BE2C (cell line): ENCODE measurements at regions not wholly inside any gene's neighbourhood (a gene's known extent, or its start where the extent isn't known, plus 50 kb on each side); places are given as distances from the start of the nearest gene placed in this dataset.

Source experiments
- DNase-seq: peaks from one replicate; pipeline ENCODE4 v3.0.0-alpha.2; 2020
- H3K27me3 ChIP-seq: fragments of 250-450 bp; sonication (Bioruptor Pico); 2 replicates; pipeline ENCODE4 v1.5.1; 2020; ENCODE audit warnings: mild to moderate bottlenecking
- H3K36me3 ChIP-seq: fragments of 250-450 bp; sonication (Bioruptor Pico); 2 replicates; pipeline ENCODE4 v1.5.1; 2020; ENCODE audit warnings: mild to moderate bottlenecking
- H3K4me1 ChIP-seq: fragments of 250-450 bp; sonication (Bioruptor Pico); 2 replicates; pipeline ENCODE4 v1.5.1; 2020
- H3K4me3 ChIP-seq: 2 replicates; pipeline ENCODE4 v1.5.1; 2011; ENCODE audit warnings: low read depth, low read length
- H3K9me3 ChIP-seq: fragments of 250-450 bp; sonication (Bioruptor Pico); 2 replicates; pipeline ENCODE4 v1.5.1; 2020
- CTCF ChIP-seq: IDR thresholded peaks from 2 replicates; pipeline ENCODE4 v1.5.1; 2012; ENCODE audit warnings: mild to moderate bottlenecking, low read depth, low read length

DNA sequence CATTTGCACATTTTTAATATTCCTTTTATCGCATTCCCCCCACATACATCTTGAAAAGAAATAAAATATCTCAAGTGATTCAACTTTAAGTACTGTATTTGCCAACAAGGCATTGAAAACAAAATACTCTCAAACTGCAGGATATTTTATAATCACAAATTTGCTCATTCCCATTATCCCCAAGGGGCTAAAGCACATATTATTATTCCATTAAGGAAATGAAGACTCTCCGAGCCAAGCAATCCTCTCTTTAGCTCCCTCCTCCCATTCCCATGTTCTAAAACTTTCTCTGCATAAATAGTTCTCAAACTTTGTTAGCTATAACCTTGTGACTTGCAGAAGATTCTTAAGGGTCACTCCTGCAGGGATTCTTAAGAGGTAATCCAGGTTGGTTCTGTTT is 436.8 kb downstream of the KCNJ2 start:
- no peak for DNase-seq
- H3K4me1 ChIP-seq = no peaks in the 10 kb centered on the region
- H3K36me3 ChIP-seq = no peaks in the 10 kb centered on the region
- no peaks in the 10 kb centered on the region for H3K9me3 ChIP-seq
- peaks cover 7% of the 10 kb centered on the region; the same call in 1 of the 2 replicates for H3K27me3 ChIP-seq
- H3K4me3 ChIP-seq = no peak overlapping the region
- no peak for TF ChIP-seq CTCF

GRCh38 chr17:70608193-70608592 is 438.9 kb downstream of the KCNJ2 start:
- no peak overlapping the region for H3K4me3 ChIP-seq
- no peak for TF ChIP-seq CTCF
- H3K36me3 ChIP-seq = no peaks in the 10 kb centered on the region
- no peaks in the 10 kb centered on the region for H3K4me1 ChIP-seq
- peaks cover 7% of the 10 kb centered on the region; the same call in 1 of the 2 replicates for H3K27me3 ChIP-seq
- DNase-seq = no peak
- no peaks in the 10 kb centered on the region for H3K9me3 ChIP-seq

DNA sequence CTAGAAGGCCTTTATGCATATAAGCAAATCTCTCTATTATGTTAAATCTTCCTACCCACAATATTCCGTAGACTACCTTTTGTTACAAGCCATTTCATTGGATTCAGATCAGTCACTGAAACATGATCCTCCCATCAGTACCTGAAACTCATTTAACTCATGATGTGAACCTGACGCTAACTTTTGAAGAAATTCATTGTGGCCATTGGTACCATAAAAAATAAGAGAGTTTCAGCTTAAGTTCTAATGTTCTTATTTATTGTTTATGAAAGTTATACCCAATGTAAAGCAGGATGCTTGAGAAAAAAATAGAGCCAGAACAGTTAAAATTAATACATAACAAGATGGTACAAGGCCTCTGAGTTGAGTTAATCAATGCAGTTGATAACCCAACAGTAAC is 439.6 kb downstream of the KCNJ2 start:
- no peak for TF ChIP-seq CTCF
- H3K27me3 ChIP-seq = peaks cover 7% of the 10 kb centered on the region; the same call in 1 of the 2 replicates
- no peaks in the 10 kb centered on the region for H3K36me3 ChIP-seq
- no peak for DNase-seq
- no peak overlapping the region for H3K4me3 ChIP-seq
- H3K9me3 ChIP-seq = no peaks in the 10 kb centered on the region
- H3K4me1 ChIP-seq = no peaks in the 10 kb centered on the region

DNA sequence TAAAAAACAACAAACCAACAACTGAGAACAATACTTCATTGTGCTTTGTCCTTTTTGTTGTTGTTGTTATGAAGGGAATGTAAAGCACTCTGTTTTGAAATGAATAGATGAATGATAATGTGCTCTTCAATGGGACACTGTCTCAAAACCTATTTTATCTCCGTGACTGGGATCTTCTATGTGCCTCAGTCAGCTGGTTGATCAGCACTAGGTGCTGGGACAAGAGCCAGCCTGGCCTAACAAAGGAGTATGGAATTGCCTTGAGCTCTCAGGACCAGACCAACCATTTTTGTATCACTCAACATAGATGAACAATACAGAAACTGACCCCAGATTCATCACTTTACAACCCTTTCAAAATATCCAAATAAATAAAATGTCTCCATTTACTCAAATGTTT is 440.2 kb downstream of the KCNJ2 start:
- TF ChIP-seq CTCF = no peak
- Histone ChIP-seq H3K27me3 (peaks cover 7% of the 10 kb centered on the region; the same call in 1 of the 2 replicates), H3K9me3 (no peaks in the 10 kb centered on the region), H3K36me3 (no peaks in the 10 kb centered on the region), H3K4me1 (no peaks in the 10 kb centered on the region), H3K4me3 (no peak overlapping the region)
- no peak for DNase-seq

- Histone ChIP-seq H3K36me3 (no peaks in the 10 kb centered on the region), H3K27me3 (peaks cover 7% of the 10 kb centered on the region; the same call in 1 of the 2 replicates), H3K9me3 (no peaks in the 10 kb centered on the region), H3K4me1 (no peaks in the 10 kb centered on the region), H3K4me3 (no peak overlapping the region)
- no peak for TF ChIP-seq CTCF
- no peak for DNase-seq
These were observed 440.8 kb downstream of the KCNJ2 start for GRCh38 chr17:70610161-70610560.

- peaks cover 4% of the 10 kb centered on the region; the same call in 1 of the 2 replicates for H3K27me3 ChIP-seq
- H3K4me1 ChIP-seq = no peaks in the 10 kb centered on the region
- no peak for DNase-seq
- H3K36me3 ChIP-seq = no peaks in the 10 kb centered on the region
- TF ChIP-seq CTCF = no peak
- no peak overlapping the region for H3K4me3 ChIP-seq
- H3K9me3 ChIP-seq = no peaks in the 10 kb centered on the region
These were observed 444.3 kb downstream of the KCNJ2 start for GRCh38 chr17:70613681-70614080.
